ENCODE measurements at regions not wholly inside any gene's neighbourhood (a gene's known extent, or its start where the extent isn't known, plus 50 kb on each side); places are given as distances from the start of the nearest gene placed in this dataset.

GRCh38 chr16:51722467-51722866 lies 571.4 kb upstream of the SALL1 start:
- Histone ChIP-seq H3K27me3 (ENCODE audit: control insufficient read depth in 5 of 5, insufficient read depth in 4 of 5, low read length in 5 of 5) (no peaks in the 10 kb centered on the region), H3K4me3 (ENCODE audit: low read depth in 1 of 5, low read length in 5 of 5) (no peak overlapping the region), H3K9me3 (ENCODE audit: control insufficient read depth in 5 of 5, low read length in 5 of 5) (peaks cover 0 to 8% (median 0%) of the 10 kb centered on the region in 5 donors), H3K9ac (ENCODE audit: low read length in 5 of 5) (no peak overlapping the region), H3K27ac (ENCODE audit: low read depth, low read length) (no peak overlapping the region), H3K4me1 (ENCODE audit: control insufficient read depth in 5 of 5, insufficient read depth in 5 of 5, low read length in 5 of 5) (no peaks in the 10 kb centered on the region), H3K36me3 (ENCODE audit: control insufficient read depth in 5 of 5, insufficient read depth in 5 of 5, low read length in 5 of 5) (no peaks in the 10 kb centered on the region)

GRCh38 chr16:51719376-51719775 lies 568.3 kb upstream of the SALL1 start:
- no peak overlapping the region for H3K27ac ChIP-seq (ENCODE audit: low read depth, low read length)
- peaks cover 0 to 10% (median 8%) of the 10 kb centered on the region in 5 donors for H3K9me3 ChIP-seq (ENCODE audit: control insufficient read depth in 5 of 5, low read length in 5 of 5)
- no peaks in the 10 kb centered on the region for H3K27me3 ChIP-seq (ENCODE audit: control insufficient read depth in 5 of 5, insufficient read depth in 4 of 5, low read length in 5 of 5)
- H3K9ac ChIP-seq (ENCODE audit: low read length in 5 of 5) = no peak overlapping the region
- no peak overlapping the region for H3K4me3 ChIP-seq (ENCODE audit: low read depth in 1 of 5, low read length in 5 of 5)
- no peaks in the 10 kb centered on the region for H3K36me3 ChIP-seq (ENCODE audit: control insufficient read depth in 5 of 5, insufficient read depth in 5 of 5, low read length in 5 of 5)
- no peaks in the 10 kb centered on the region for H3K4me1 ChIP-seq (ENCODE audit: control insufficient read depth in 5 of 5, insufficient read depth in 5 of 5, low read length in 5 of 5)

- Histone ChIP-seq H3K9ac (ENCODE audit: low read length in 5 of 5) (no peak overlapping the region), H3K36me3 (ENCODE audit: control insufficient read depth in 5 of 5, insufficient read depth in 5 of 5, low read length in 5 of 5) (no peaks in the 10 kb centered on the region), H3K9me3 (ENCODE audit: control insufficient read depth in 5 of 5, low read length in 5 of 5) (peaks cover 0 to 19% (median 13%) of the 10 kb centered on the region in 5 donors), H3K27me3 (ENCODE audit: control insufficient read depth in 5 of 5, insufficient read depth in 4 of 5, low read length in 5 of 5) (no peaks in the 10 kb centered on the region), H3K4me3 (ENCODE audit: low read depth in 1 of 5, low read length in 5 of 5) (no peak overlapping the region), H3K27ac (ENCODE audit: low read depth, low read length) (no peak overlapping the region), H3K4me1 (ENCODE audit: control insufficient read depth in 5 of 5, insufficient read depth in 5 of 5, low read length in 5 of 5) (no peaks in the 10 kb centered on the region)
These were observed 565.1 kb upstream of the SALL1 start for GRCh38 chr16:51716195-51716594.

- H3K27ac ChIP-seq (ENCODE audit: low read depth, low read length) = no peak overlapping the region
- no peaks in the 10 kb centered on the region for H3K27me3 ChIP-seq (ENCODE audit: control insufficient read depth in 5 of 5, insufficient read depth in 4 of 5, low read length in 5 of 5)
- H3K36me3 ChIP-seq (ENCODE audit: control insufficient read depth in 5 of 5, insufficient read depth in 5 of 5, low read length in 5 of 5) = no peaks in the 10 kb centered on the region
- no peak overlapping the region for H3K9ac ChIP-seq (ENCODE audit: low read length in 5 of 5)
- peaks cover 0 to 19% (median 15%) of the 10 kb centered on the region in 5 donors for H3K9me3 ChIP-seq (ENCODE audit: control insufficient read depth in 5 of 5, low read length in 5 of 5)
- H3K4me3 ChIP-seq (ENCODE audit: low read depth in 1 of 5, low read length in 5 of 5) = no peak overlapping the region
- H3K4me1 ChIP-seq (ENCODE audit: control insufficient read depth in 5 of 5, insufficient read depth in 5 of 5, low read length in 5 of 5) = no peaks in the 10 kb centered on the region
These were observed 562.4 kb upstream of the SALL1 start for GRCh38 chr16:51713502-51713901.

- Histone ChIP-seq H3K36me3 (ENCODE audit: control insufficient read depth in 5 of 5, insufficient read depth in 5 of 5, low read length in 5 of 5) (no peaks in the 10 kb centered on the region), H3K4me3 (ENCODE audit: low read depth in 1 of 5, low read length in 5 of 5) (no peak overlapping the region), H3K27me3 (ENCODE audit: control insufficient read depth in 5 of 5, insufficient read depth in 4 of 5, low read length in 5 of 5) (no peaks in the 10 kb centered on the region), H3K27ac (ENCODE audit: low read depth, low read length) (no peak overlapping the region), H3K4me1 (ENCODE audit: control insufficient read depth in 5 of 5, insufficient read depth in 5 of 5, low read length in 5 of 5) (no peaks in the 10 kb centered on the region), H3K9ac (ENCODE audit: low read length in 5 of 5) (no peak overlapping the region), H3K9me3 (ENCODE audit: control insufficient read depth in 5 of 5, low read length in 5 of 5) (peaks cover 0 to 22% (median 19%) of the 10 kb centered on the region in 5 donors)
These were observed 560.0 kb upstream of the SALL1 start for GRCh38 chr16:51710905-51711563.

- Histone ChIP-seq H3K9ac (ENCODE audit: low read length in 5 of 5) (no peak overlapping the region), H3K4me3 (ENCODE audit: low read depth in 1 of 5, low read length in 5 of 5) (no peak overlapping the region), H3K36me3 (ENCODE audit: control insufficient read depth in 5 of 5, insufficient read depth in 5 of 5, low read length in 5 of 5) (no peaks in the 10 kb centered on the region), H3K27me3 (ENCODE audit: control insufficient read depth in 5 of 5, insufficient read depth in 4 of 5, low read length in 5 of 5) (no peaks in the 10 kb centered on the region), H3K27ac (ENCODE audit: low read depth, low read length) (no peak overlapping the region), H3K4me1 (ENCODE audit: control insufficient read depth in 5 of 5, insufficient read depth in 5 of 5, low read length in 5 of 5) (no peaks in the 10 kb centered on the region), H3K9me3 (ENCODE audit: control insufficient read depth in 5 of 5, low read length in 5 of 5) (peaks cover 0 to 21% (median 19%) of the 10 kb centered on the region in 5 donors)
These were observed 559.1 kb upstream of the SALL1 start for GRCh38 chr16:51710186-51710585.

GRCh38 chr16:51708861-51709260 lies 557.8 kb upstream of the SALL1 start:
- Histone ChIP-seq H3K27ac (ENCODE audit: low read depth, low read length) (no peak overlapping the region), H3K27me3 (ENCODE audit: control insufficient read depth in 5 of 5, insufficient read depth in 4 of 5, low read length in 5 of 5) (no peaks in the 10 kb centered on the region), H3K9ac (ENCODE audit: low read length in 5 of 5) (no peak overlapping the region), H3K4me1 (ENCODE audit: control insufficient read depth in 5 of 5, insufficient read depth in 5 of 5, low read length in 5 of 5) (no peaks in the 10 kb centered on the region), H3K36me3 (ENCODE audit: control insufficient read depth in 5 of 5, insufficient read depth in 5 of 5, low read length in 5 of 5) (no peaks in the 10 kb centered on the region), H3K9me3 (ENCODE audit: control insufficient read depth in 5 of 5, low read length in 5 of 5) (peaks cover 0 to 14% (median 6%) of the 10 kb centered on the region in 5 donors), H3K4me3 (ENCODE audit: low read depth in 1 of 5, low read length in 5 of 5) (no peak overlapping the region)

GRCh38 chr16:51707666-51708065 lies 556.6 kb upstream of the SALL1 start:
- H3K4me1 ChIP-seq (ENCODE audit: control insufficient read depth in 5 of 5, insufficient read depth in 5 of 5, low read length in 5 of 5) = no peaks in the 10 kb centered on the region
- H3K9ac ChIP-seq (ENCODE audit: low read length in 5 of 5) = no peak overlapping the region
- H3K27me3 ChIP-seq (ENCODE audit: control insufficient read depth in 5 of 5, insufficient read depth in 4 of 5, low read length in 5 of 5) = no peaks in the 10 kb centered on the region
- no peak overlapping the region for H3K4me3 ChIP-seq (ENCODE audit: low read depth in 1 of 5, low read length in 5 of 5)
- no peak overlapping the region for H3K27ac ChIP-seq (ENCODE audit: low read depth, low read length)
- H3K36me3 ChIP-seq (ENCODE audit: control insufficient read depth in 5 of 5, insufficient read depth in 5 of 5, low read length in 5 of 5) = no peaks in the 10 kb centered on the region
- H3K9me3 ChIP-seq (ENCODE audit: control insufficient read depth in 5 of 5, low read length in 5 of 5) = peaks cover 0 to 13% (median 6%) of the 10 kb centered on the region in 5 donors

GRCh38 chr16:51705142-51705541 lies 554.1 kb upstream of the SALL1 start:
- Histone ChIP-seq H3K9me3 (ENCODE audit: control insufficient read depth in 5 of 5, low read length in 5 of 5) (peaks cover 0 to 11% (median 4%) of the 10 kb centered on the region in 5 donors), H3K9ac (ENCODE audit: low read length in 5 of 5) (no peak overlapping the region), H3K4me1 (ENCODE audit: control insufficient read depth in 5 of 5, insufficient read depth in 5 of 5, low read length in 5 of 5) (no peaks in the 10 kb centered on the region), H3K27ac (ENCODE audit: low read depth, low read length) (no peak overlapping the region), H3K36me3 (ENCODE audit: control insufficient read depth in 5 of 5, insufficient read depth in 5 of 5, low read length in 5 of 5) (no peaks in the 10 kb centered on the region), H3K27me3 (ENCODE audit: control insufficient read depth in 5 of 5, insufficient read depth in 4 of 5, low read length in 5 of 5) (no peaks in the 10 kb centered on the region), H3K4me3 (ENCODE audit: low read depth in 1 of 5, low read length in 5 of 5) (no peak overlapping the region)

GRCh38 chr16:51701025-51701424 lies 550.0 kb upstream of the SALL1 start:
- peaks cover 0 to 2% (median 0%) of the 10 kb centered on the region in 5 donors for H3K27me3 ChIP-seq (ENCODE audit: control insufficient read depth in 5 of 5, insufficient read depth in 4 of 5, low read length in 5 of 5)
- no peaks in the 10 kb centered on the region for H3K36me3 ChIP-seq (ENCODE audit: control insufficient read depth in 5 of 5, insufficient read depth in 5 of 5, low read length in 5 of 5)
- H3K9ac ChIP-seq (ENCODE audit: low read length in 5 of 5) = no peak overlapping the region
- H3K27ac ChIP-seq (ENCODE audit: low read depth, low read length) = no peak overlapping the region
- H3K4me3 ChIP-seq (ENCODE audit: low read depth in 1 of 5, low read length in 5 of 5) = no peak overlapping the region
- peaks cover 0 to 7% (median 1%) of the 10 kb centered on the region in 5 donors for H3K9me3 ChIP-seq (ENCODE audit: control insufficient read depth in 5 of 5, low read length in 5 of 5)
- no peaks in the 10 kb centered on the region for H3K4me1 ChIP-seq (ENCODE audit: control insufficient read depth in 5 of 5, insufficient read depth in 5 of 5, low read length in 5 of 5)

All from subcutaneous abdominal adipose tissue (tissue), 5 donors.